Nephron (organoid): ENCODE measurements at regions not wholly inside any gene's neighbourhood (a gene's known extent, or its start where the extent isn't known, plus 50 kb on each side); places are given as distances from the start of the nearest gene placed in this dataset.

Experiments
- H3K27ac Mint-ChIP-seq, 3 experiments: 2 replicates each; pipeline ENCODE4 v1.8.0; 2020; ENCODE audit warnings: mixed read lengths in 3 of 3, mild to moderate bottlenecking in 2 of 3, moderate library complexity in 1 of 3
- H3K27me3 Mint-ChIP-seq: 2 replicates; pipeline ENCODE4 v1.8.0; 2021; ENCODE audit warnings: low read depth, mild to moderate bottlenecking, moderate library complexity, mixed read lengths
- H3K36me3 Mint-ChIP-seq: 2 replicates; pipeline ENCODE4 v1.8.0; 2020; ENCODE audit warnings: low read depth, mixed read lengths
- H3K4me1 Mint-ChIP-seq: 2 replicates; pipeline ENCODE4 v1.8.0; 2020; ENCODE audit warnings: mixed read lengths
- H3K4me3 Mint-ChIP-seq, 3 experiments: 2 replicates each; pipeline ENCODE4 v1.8.0; 2020; ENCODE audit warnings: mild to moderate bottlenecking in 3 of 3, mixed read lengths in 3 of 3, moderate library complexity in 2 of 3
- H3K9me3 Mint-ChIP-seq: 2 replicates; pipeline ENCODE4 v1.8.0; 2020; ENCODE audit warnings: mixed read lengths
- TF ChIP-seq, protein P1 (sequence below), 3 experiments: fragments of 200-600 bp; sonication (generic); IDR thresholded peaks; one replicate each; pipeline ENCODE4 v1.5.0; 2021; ENCODE audit warnings: antibody characterized with exemption in 3 of 3; ENCODE audit not compliant: unreplicated experiment in 3 of 3

DNA sequence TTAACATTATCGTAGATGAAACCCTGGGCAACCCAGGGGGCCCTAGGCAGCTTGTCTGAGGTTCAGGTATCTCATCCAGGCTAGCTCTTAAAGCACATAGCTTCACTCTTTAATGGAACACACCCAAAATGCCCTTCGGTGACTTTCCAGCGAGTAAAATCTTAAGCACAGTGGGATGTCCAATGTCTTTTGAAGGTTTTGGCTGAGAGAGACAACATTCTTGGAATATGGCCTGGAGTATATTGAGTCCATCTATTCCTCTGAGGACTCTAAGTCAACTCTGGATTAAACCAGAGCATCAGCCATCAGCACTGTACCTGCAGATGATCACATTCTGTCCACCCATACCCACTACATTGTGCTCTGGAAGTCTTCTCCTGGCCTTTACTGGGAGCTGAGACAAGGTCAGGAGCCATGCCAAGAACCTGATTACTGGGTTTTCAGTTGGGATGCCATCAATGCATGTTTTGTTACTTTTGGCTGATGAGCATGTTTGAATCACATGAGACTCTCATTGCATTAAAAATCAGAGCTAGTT, 63.4 kb upstream of the CDH11 start:
- Mint-ChIP-seq H3K4me1 (peaks cover 51% of the 10 kb centered on the region), H3K9me3 (peaks cover 2% of the 10 kb centered on the region), H3K27ac (peak overlapping the region in 2 of 3 experiments; percentile 4 to 70), H3K4me3 (no peak overlapping the region), H3K36me3 (no peaks in the 10 kb centered on the region), H3K27me3 (peaks cover 4% of the 10 kb centered on the region)
- TF ChIP-seq, protein P1, sequence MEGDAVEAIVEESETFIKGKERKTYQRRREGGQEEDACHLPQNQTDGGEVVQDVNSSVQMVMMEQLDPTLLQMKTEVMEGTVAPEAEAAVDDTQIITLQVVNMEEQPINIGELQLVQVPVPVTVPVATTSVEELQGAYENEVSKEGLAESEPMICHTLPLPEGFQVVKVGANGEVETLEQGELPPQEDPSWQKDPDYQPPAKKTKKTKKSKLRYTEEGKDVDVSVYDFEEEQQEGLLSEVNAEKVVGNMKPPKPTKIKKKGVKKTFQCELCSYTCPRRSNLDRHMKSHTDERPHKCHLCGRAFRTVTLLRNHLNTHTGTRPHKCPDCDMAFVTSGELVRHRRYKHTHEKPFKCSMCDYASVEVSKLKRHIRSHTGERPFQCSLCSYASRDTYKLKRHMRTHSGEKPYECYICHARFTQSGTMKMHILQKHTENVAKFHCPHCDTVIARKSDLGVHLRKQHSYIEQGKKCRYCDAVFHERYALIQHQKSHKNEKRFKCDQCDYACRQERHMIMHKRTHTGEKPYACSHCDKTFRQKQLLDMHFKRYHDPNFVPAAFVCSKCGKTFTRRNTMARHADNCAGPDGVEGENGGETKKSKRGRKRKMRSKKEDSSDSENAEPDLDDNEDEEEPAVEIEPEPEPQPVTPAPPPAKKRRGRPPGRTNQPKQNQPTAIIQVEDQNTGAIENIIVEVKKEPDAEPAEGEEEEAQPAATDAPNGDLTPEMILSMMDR (IDR thresholded peaks at IDR 0.05; ENCODE audit: unreplicated experiment in 3 of 3) = no peak

DNA sequence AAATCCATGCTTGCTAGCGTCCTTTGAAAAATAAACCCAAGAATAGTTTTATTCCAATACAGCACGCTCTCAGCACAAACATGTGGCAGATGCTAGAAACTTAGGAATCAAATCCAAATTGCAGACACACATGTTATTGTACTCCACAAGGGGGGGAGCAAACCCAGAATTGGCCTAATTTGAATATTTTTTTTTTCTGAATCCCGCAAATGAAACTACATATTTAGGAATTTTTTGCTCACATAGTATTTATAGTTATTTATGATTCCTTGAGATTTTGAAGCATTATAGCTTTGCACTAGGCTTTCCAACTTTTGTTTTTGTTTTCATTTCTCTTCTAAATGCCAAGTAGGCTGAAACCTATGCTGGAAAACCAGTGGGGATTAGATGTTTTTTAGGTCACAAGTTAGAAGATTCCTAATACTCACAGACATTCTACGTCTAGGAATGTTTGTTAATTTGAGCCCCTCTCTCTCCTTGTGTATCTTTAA, 59.3 kb upstream of the CDH11 start:
- H3K9me3 Mint-ChIP-seq = no peaks in the 10 kb centered on the region
- H3K4me1 Mint-ChIP-seq = peaks cover 73% of the 10 kb centered on the region
- no peaks in the 10 kb centered on the region for H3K36me3 Mint-ChIP-seq
- TF ChIP-seq, protein P1 (IDR thresholded peaks at IDR 0.05; ENCODE audit: unreplicated experiment in 3 of 3) = peak in 1 of 3 experiments; percentile 10
- peak overlapping the region in 1 of 3 experiments; percentile 45 for H3K4me3 Mint-ChIP-seq
- peaks cover 4% of the 10 kb centered on the region for H3K27me3 Mint-ChIP-seq
- peak overlapping the region; percentile 89 to 97 (median 94) for H3K27ac Mint-ChIP-seq

DNA sequence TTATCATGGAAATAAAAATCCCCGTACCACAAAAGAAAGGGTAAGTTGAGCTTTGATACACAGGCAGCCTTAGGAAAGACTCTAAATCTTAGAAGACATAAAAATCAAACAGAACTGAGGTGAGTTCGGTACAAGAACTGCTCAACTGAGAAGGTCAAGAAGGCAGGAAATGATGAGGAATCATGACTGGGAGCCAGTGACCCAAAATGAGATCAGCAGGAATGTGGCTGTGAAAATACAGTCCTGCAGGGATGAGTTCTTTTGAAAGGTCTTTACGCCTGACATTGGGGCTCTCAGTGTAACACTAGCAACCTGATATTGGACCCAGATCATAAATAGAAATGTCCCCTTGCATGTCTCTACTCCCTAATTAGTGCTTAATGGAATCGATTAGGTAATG, 56.3 kb upstream of the CDH11 start:
- no peaks in the 10 kb centered on the region for H3K36me3 Mint-ChIP-seq
- H3K9me3 Mint-ChIP-seq = no peaks in the 10 kb centered on the region
- TF ChIP-seq, protein P1 (IDR thresholded peaks at IDR 0.05; ENCODE audit: unreplicated experiment in 3 of 3) = no peak
- H3K4me3 Mint-ChIP-seq = no peak overlapping the region
- H3K27me3 Mint-ChIP-seq = no peaks in the 10 kb centered on the region
- H3K4me1 Mint-ChIP-seq = peaks cover 70% of the 10 kb centered on the region
- peak overlapping the region; percentile 81 to 95 (median 92) for H3K27ac Mint-ChIP-seq

DNA sequence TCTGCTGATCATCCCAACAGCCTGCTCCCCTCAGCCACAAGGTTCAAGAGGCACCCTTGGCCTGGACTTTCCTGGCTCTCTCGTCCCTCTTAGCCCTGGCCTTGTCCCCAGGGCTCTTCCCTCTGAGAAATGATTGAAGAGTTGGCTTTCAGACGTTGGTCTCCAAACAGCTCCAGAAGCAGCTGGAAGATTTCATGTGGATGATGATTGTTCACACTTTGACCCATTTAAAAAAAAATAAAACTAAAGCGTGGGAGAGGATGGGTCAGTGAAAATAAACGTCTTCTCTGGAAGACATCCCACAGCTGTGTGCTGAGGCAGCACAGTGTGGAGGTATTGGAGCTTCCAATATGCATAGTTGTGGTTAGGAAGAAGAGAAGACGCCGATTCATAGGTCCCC, 54.7 kb upstream of the CDH11 start:
- H3K27ac Mint-ChIP-seq = peak overlapping the region; percentile 92 to 96 (median 95)
- no peaks in the 10 kb centered on the region for H3K36me3 Mint-ChIP-seq
- H3K4me1 Mint-ChIP-seq = peaks cover 57% of the 10 kb centered on the region
- peak overlapping the region; percentile 44 to 66 (median 58) for H3K4me3 Mint-ChIP-seq
- H3K27me3 Mint-ChIP-seq = no peaks in the 10 kb centered on the region
- TF ChIP-seq, protein P1 (IDR thresholded peaks at IDR 0.05; ENCODE audit: unreplicated experiment in 3 of 3) = no peak
- no peaks in the 10 kb centered on the region for H3K9me3 Mint-ChIP-seq

DNA sequence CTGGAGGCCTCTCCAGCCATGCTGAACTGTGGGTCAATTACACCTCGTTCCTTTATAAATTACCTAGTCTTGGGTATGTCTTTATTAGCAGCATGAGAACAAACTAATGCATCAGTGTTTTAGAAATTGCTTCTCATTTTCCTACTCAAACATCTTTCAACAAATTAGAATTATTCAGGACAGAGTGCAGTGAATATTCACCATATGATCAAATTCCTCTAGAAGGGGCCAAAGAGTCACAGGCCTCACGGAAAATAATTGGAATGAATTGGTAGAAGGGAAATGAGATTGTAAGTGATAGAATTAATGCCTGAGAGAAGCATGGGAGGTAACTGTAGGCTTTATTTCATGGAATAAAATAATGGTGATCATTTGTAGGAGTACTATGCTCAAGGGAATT, 50.5 kb upstream of the CDH11 start:
- Mint-ChIP-seq H3K4me3 (no peak overlapping the region), H3K27me3 (no peaks in the 10 kb centered on the region), H3K4me1 (peaks cover 35% of the 10 kb centered on the region), H3K9me3 (no peaks in the 10 kb centered on the region), H3K27ac (peak overlapping the region in 2 of 3 experiments; percentile 31 to 40), H3K36me3 (no peaks in the 10 kb centered on the region)
- TF ChIP-seq, protein P1 (IDR thresholded peaks at IDR 0.05; ENCODE audit: unreplicated experiment in 3 of 3) = no peak
